ENCODE measurements at regions not wholly inside any gene's neighbourhood (a gene's known extent, or its start where the extent isn't known, plus 50 kb on each side); places are given as distances from the start of the nearest gene placed in this dataset.

- no peak for TF ChIP-seq CTCF (conservative IDR thresholded peaks at IDR 0.05)
- TF ChIP-seq ZFX (IDR thresholded peaks at IDR 0.05), result no peak
These were observed 130.7 kb downstream of the UTRN start for GRCh38 chr6:144415835-144416237.

All from C4-2B (cell line).